Stimulated activated CD8-positive, alpha-beta memory T cell treated with anti-CD3 and anti-CD28 coated beads, Interleukin-15, amount 100 ng/mL, for 4 hours (primary cell): ENCODE measurements at regions not wholly inside any gene's neighbourhood (a gene's known extent, or its start where the extent isn't known, plus 50 kb on each side); places are given as distances from the start of the nearest gene placed in this dataset.
"Not testable (repeated sequence)": the region's sequence is repeated elsewhere in the genome, so short reads cannot be mapped to it uniquely, and the experiment has no call there.

Experiments
- DNase-seq, 2 donors: peaks; one replicate each; pipeline ENCODE4 v3.0.0-alpha.2; 2020; ENCODE audit warnings: low read depth in 2 of 2

DNA sequence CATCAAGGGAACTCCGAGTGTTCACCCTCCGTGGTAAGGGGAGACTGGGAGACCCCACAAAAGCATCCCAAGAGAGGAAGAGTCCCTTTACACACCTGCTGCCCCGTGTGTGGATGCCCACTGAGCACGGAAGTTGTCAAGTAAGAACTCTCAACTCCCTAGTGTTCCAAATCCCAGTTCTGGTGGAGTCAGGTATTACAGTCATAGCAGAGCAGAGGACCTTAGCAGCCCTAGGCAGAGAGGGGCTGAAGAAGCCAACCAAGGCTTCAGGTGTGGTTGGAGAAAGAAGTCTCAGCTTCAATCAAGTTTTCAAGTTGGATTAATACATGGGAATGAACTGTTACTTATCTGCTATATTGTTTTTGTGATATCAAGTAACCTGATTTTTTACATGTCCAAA is 512.5 kb downstream of the RNF144A start:
- no peak for DNase-seq

DNA sequence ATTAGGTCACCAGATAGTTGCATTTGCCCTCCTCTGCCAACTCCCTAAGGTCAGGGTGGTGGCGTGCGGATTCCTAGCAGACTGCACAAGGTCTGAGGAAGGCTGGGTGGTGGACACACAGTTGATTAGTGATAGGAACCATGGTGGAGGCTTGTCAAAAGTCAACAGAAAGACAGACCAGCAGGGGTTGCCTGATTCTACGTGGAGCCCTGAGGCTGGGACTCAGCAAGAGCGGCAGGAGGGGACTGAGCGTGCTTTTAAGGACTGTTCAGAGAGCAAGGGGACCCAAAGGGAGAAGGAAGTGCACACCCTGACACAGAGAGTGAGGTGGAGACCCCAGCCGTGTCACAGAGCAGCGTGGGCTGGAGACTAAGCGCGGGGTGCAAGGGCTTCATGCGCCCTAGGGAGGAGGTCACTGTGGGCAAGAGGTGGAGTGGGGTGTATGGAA is 513.2 kb downstream of the RNF144A start:
- DNase-seq = no peak

DNA sequence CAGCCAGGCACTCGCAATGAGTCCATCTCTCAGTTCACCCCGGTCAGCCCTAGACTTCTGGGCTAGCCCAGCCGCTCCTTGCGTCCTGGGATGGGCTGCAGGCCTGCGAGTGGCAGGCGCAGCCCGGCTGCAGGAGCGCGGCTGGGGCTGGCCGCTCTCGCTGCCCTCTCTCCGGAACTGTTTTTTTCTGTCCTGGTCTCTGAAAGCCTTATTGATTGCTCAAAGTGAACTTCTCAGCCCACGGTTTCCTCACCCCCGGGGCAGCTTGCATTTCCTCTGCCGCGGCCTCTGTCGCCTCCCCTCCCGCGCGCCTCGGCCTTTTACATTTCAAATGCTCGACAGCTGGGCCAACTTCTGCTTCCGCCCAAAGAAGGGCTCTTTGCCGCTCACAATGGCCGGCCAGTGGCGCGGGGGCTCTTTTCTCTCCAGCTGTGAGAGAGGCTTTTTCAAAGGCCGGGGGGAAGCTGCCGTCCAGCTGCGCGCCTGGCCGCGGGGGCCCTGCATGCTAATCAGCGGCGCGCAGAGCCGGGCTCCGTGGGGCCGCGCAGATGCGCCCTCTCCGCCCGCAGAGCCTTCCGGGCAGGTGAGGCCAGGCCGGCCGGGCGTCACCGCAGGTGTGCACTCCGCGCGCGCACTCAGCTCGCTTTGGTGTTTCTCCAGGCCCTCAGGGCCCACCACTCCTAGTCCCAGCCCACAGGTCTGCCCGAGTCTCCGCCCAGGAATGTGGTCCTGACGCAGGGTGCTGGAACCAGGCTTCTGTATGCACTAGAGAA is 513.8 kb downstream of the RNF144A start:
- DNase-seq = peak in 1 of 2 donors; percentile 40

DNA sequence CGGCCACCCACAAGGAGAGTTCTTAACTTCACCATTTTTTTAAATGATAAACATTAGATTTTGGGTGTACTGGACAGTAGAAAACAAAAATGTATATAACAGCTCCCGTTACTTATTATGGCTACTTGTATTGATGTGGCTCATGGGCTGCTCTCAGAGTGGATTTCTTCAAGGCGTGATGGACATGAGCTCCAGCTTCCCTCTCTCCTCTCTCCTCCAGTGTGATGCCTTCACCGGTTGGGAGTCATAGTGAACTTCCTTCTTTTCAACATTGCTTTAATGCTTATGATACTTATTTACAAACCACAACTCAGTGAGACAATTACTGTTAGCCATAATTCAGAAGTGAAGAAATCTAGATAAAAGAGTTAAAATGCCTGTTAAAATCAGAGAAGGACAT is 515.2 kb downstream of the RNF144A start:
- no peak for DNase-seq

DNA sequence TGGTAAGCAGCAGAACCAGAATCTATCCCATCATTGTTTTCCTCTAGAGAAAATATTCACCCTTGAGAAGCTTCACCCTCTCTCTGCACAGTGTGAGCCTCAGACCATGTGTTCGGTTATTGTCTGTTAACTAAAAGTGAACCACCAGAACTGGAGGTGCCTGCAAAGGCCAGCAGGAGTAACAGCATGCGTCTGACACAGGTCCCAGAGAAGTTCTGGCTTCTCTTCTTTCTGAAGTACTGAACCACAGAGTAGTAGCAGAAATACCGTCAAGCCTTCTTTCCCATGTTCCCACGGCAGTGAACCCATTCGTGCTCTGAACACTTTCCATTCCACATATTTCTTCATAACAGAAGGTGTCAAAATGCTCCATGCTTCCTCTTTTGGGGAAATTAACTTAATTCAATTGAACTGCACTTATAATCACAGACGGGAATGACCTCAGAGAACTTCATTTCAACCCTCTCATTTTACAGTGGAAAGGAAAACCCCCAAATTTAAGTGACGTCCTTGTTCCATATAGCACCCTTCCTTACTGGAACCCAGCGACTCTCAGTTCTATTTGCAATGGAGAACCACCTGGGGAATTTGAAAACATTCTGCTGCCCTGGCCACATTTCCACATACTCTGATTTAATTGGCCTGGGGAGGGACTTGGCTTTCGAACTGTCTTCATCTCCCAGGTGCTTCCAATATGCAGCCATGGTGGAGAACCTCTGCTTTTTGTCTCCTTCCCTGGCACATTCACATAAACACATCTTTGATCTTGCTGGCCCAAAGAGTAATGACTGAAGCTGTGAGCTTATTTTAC is 519.1 kb downstream of the RNF144A start:
- no peak for DNase-seq

DNA sequence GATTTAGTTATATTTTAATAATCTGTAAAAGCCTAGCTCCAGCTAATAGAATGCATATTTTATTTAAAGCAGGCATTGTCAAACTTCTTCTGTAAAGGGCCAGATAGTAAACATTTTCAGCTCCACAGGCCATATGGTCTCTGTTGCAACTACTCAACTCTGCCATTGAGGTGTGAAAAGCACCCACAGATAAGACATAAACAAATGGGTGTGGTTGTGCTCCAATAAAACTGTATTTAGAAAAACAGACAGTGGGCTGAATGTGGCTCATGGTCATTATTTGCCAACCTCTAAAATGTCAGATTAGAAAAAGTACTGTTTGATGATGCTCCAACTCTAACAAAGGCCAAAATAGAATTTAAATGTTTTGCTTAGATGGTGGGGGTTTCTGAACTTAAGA is 519.9 kb downstream of the RNF144A start:
- DNase-seq = no peak

DNA sequence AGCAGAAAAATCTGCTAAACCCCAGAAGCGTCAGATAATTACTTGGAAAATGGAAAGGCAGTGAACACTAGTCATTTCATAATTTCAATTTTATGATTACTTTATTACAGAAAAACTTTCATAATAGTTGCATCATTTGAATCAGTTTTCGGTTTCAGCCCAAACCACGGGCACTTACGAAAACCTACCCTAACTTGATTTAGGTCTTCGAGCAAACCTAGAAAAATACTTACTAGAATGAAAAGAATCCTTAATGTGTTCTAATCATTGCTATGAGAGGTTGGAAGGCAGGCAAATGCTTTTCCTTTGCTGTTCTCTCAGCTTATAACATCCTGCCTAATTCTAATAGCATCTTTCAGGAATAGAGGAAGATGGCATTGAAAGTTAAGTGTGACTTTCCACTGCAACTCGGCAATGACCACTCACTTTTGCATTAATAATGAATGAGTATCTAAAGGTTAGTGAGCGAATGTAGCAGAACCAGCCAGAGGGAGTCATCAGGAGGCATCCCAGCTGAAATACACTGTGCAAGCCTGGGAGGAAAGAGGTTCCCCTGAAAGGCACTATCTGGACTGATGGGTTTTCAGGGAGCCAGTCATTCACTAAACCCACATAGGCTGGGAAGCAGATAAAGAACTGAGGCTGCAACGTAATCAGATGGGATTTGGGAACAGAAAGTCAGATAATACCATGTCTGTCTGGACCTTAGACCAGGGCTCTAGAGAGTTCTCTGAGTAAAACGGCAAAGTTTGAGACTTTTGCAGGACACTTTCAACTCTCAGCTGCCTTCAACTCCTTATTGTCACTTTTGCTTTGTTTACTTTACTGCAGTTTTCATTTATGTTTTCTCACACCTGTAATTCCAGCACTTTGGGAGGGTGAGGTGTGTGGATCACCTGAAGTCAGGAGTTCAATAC is 520.8 kb downstream of the RNF144A start:
- DNase-seq = no peak

DNA sequence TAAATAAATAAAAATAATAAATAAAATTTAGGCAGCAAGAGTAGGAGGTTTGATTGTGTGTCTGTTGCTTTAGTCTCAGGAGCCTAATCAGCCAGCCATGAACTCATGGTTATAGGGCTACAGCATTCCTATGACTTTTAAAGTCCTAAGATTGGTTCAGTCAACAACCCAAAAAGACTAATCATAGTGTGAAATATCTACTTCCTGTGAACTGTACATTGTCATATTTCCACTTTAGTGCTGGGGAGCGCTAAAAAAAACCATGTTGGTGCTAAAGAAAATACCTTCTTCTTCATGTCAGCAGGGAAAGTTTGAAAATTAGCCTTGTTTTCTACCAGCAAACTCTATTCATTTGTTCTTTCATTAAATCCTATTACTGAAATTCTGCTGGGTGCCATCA is 521.6 kb downstream of the RNF144A start:
- no peak for DNase-seq

DNA sequence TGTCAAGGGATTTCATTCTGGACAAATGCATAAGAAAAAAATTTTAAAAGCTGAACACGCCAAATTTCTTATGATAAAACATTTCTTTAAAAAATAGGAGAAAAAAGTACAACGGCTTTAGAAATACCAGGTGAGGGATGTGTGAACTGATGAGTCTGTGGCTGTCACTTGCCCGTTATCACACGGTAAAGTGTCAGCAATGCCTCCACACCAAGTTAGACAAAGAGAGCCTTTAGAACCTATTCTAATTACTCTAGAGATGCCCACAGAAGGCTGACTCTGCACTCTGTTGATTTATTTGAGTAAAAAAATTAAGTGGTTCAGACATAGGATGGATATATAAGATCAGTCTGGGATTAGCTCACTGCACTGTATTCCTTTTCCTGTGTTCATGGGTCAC is 523.8 kb downstream of the RNF144A start:
- DNase-seq = no peak

DNA sequence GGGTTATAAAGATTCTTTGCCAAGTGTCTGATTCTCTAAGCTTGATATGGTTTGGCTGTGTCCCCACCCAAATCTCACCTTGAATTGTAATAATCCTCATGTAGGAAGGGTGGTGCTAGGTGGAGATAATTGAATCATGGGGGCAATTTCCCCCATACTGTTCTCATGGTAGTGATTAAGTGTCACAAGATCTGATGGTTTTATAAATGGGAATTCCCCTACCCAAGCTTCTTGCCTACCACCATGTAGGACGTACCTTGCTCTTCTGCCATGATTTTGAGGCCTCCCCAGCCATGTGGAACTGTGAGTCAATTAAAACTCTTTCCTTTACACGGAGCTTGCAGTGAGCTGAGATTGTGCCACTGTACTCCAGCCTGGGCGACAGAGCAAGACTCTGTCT is 524.6 kb downstream of the RNF144A start:
- DNase-seq = not testable (repeated sequence)

DNA sequence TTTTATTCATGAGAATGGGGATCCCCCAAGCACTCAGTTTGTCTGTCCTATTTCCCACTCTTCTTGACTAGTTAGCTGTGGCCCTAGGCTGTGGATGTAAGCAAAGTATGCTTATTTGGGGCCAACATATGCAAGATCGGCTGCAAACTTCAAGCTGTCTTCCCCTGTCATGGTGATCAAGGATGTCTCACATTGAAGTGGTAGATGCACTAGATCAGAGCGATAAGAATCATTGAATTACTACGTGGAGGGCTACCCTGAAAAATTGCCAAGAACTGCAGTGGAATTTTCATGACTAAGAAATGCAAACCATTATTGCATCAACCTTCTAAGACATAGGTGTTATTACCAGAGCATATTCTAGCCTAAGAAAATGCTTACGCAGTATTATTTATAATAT is 527.4 kb downstream of the RNF144A start:
- no peak for DNase-seq

DNA sequence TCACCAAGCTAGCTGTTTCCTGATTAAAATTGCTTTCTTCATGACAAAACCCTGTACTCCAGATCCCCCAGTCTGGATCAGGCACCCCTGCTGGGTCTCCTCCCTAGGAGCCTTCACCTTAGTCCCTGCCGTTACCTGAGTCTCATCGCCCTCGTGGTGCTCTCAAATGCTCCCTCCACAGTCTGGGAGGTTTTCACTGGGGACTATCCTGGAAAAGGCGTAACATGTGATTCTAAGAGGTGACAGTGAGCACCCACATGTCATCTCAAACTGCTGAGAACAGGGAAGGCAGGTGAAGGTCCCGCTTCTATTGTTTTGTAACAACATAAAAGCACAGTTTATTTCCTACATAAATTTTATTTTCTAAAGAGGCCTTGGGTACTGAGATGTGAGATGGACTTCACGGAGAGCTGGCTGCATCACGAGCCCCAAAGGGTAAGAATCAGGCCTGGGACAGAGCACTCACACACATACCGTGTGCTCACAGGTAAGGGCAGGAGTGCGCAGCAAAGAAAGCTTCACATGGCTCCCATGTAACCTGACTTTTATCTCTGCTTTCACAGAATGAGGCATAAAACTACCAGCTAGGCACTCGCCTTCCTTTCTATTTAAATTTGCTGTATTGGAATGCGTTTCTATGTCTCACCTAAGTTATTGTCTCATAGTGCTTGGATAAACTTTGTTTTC is 531.5 kb downstream of the RNF144A start:
- no peak for DNase-seq

DNA sequence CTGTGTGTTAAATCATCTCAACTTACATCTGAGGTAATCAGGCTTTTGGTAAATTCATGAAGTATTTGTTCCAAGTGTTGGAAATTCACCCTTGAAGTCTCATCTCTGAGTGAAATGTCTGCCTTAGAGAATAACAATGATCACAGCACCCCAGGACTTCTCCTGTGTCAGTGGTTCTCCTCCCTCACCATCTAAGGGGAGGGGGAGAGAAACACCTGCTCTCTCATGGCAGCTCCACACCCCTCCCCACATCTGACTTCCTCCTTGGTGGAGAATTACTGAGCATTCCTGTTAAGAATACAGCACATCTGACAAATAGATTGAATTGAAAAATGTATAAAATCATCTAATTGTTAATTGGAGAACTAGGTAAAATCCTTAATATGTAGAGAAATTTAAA is 532.1 kb downstream of the RNF144A start:
- no peak for DNase-seq

DNA sequence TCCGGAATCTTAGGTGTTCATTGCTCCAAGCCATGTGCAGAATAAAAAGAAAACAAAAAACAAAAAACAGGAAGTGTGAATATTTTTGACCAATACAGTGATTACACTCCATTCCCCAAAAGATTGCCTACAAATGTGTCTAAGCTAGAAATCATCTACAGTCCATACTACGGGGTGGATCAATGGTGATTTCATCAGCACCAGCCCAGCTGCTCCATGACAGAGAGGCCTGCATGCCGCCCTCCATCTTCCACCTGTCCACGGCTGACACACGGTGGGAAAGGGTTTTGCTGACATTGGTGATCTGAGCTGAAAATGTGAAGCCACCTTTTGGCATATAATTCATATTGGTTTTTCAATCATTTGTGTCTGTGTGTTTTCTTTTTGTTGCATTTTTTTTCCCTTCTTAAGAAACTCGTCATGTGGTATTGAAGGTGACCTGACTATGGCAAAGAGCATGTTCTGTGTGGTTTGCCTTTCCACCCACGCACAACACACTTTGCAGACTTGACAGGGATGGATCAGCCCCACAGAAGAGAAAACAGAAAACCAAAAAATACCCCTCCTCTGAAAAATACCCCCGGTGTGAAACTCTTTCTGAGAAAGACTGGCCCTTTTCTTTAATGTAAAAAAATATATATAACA is 533.1 kb downstream of the RNF144A start:
- no peak for DNase-seq

DNA sequence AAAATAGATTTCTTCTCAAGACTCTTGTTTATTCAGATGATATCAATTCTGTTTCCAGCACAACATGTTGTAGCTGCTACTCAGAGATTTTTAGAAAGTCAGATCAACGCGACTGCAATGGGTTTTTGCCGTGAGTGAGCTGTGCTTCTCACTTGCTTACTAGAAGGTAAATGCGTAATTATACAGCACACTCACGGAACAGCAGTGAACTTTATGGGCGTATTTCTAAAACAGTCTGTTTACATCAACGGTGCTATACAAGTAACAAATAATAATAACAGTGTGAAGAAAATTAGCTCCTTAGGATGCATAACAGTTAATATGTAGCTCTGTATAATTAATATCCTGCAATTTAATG is 533.6 kb downstream of the RNF144A start:
- no peak for DNase-seq

DNA sequence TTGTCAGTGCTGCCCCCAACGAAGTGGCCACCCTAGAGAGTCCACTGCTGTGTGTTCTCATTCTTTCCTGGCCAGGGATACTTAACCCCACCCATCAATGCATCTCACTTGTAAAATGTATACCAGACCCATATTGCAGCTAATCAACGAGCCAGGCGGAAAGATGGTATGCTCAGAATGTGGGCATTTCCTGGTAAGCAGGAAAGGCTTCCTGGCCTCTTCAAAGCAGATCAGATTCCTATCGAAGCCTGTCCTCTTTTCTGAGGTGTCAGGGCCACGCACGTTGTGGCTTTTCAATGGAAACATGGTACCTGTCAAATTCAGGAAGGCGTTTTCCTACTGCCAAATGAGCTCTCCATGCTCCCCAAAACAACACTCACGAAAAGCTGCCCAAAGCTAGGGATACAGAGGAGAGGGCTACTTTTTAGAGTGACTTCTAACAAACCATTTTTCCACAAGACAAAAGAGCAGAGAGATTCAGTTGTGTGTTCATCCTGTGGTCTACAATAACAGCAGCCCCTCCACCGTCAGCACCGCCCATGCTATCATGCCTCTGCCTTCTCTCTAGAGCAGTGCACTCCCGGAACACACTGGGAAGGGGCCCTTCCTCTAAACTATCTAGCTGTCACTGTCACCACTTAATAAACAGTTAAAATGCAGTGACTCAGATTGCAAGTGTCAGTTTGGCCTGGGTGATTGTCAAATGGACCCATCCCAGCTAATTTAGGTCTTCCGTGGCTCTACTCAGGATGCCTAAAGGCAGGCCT is 535.1 kb downstream of the RNF144A start:
- no peak for DNase-seq

DNA sequence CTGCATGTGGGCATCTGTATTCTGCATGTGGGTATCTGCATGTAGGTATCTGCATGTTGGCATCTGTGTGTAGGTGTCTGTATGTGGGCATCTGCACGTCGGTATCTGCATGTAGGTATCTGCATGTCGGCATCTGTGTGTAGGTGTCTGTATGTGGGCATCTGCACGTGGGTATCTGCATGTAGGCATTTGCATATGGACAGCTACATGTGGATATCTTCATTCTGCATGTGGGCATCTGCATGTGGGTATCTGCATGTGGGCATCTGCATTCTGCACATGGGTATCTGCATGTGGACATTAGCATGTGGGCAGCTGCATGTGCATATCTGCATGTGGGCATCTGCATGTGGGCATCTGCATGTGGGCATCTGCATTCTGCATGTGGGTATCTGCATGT is 537.4 kb downstream of the RNF144A start:
- no peak for DNase-seq

DNA sequence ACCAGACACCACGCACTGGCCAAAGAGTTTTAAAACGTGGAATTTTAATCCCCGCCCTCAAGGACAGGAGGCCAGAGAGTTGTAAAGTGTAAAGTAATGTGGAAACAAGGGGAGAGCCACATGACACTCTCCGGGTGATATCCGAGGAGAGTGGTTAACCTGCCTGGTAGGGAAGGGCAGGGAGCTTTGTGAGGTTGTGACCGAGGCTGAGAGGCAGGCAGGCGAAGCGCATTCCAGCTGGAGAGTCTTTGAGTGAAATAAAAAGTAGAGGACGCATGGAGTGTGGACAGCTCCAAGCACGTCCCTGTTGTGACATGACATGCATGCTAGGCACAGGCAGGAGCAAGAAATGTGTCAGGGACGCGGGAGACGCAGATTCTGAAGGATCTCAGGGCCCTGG is 539.5 kb downstream of the RNF144A start:
- DNase-seq = no peak

DNA sequence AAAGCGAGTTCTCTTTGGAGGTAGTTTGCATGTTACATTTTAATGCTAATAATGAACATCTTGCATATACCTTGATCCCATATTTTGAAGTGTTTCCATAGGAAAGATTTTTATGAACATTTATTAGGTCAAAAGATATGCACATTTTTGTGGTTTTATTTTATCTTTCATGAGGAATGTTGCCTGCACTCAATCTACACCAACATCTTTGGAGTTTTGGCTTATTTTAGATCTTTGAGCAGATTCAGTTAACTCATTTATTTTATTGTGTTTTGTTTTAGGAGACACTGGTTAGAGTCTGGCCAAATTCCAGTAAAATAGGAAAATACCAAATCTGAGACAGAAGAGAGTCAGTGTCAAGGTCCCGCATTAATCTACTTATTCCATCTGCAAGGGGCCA is 540.9 kb downstream of the RNF144A start:
- no peak for DNase-seq

DNA sequence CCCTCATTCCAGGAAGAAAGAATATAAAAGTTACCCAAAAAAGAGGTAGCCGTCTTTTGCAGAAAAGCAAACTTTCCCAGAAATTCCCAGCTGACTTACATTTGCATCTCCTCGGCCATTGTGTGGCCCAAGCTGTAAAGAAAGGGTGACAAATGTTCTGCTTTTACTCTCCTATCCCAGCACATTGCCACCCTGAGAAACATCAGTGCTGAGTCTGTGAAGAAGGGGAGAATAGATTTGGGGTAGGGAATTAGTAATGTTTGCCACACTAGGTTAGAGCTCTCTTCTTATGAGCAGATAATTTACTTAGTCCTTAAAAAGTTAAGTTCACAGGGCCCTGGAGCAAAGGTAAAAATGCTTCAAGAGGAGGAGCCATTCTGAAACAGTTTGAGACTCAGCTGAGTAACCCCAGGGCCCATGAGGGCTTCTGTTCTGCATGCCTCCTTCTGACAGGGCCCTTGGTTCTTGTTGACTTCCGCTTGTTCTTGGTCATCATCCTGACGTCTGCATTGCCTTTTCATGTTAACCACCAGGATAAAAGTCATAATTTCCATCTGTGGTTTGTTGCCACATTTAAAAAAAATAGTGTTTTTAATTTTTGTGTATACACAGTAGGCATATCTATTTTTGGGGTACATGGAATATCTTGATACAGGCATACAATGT is 550.7 kb downstream of the RNF144A start:
- DNase-seq = peak in 1 of 2 donors; percentile 16
